Neural progenitor cell (in vitro differentiated cells): ENCODE measurements at regions not wholly inside any gene's neighbourhood (a gene's known extent, or its start where the extent isn't known, plus 50 kb on each side); places are given as distances from the start of the nearest gene placed in this dataset.

Experiments
- DNase-seq: peaks from one replicate; pipeline ENCODE4 v3.0.0-alpha.2; 2016; ENCODE audit warnings: low spot score
- H2AFZ ChIP-seq: fragments of 200-600 bp; sonication (generic); replicated peaks from 2 replicates; pipeline ENCODE4 v1.6.1; 2016; ENCODE audit warnings: antibody characterized with exemption
- H3F3A ChIP-seq: fragments of 200-600 bp; sonication (generic); 2 replicates; pipeline ENCODE4 v1.6.1; 2016; ENCODE audit warnings: antibody characterized with exemption, low read depth
- H3K27ac ChIP-seq: fragments of 200-600 bp; sonication (generic); 2 replicates; pipeline ENCODE4 v1.5.1; 2016; ENCODE audit warnings: mild to moderate bottlenecking
- H3K27me3 ChIP-seq: fragments of 200-600 bp; sonication (generic); 2 replicates; pipeline ENCODE4 v1.6.1; 2016; ENCODE audit warnings: mild to moderate bottlenecking, moderate library complexity
- H3K36me3 ChIP-seq: fragments of 200-600 bp; sonication (generic); 2 replicates; pipeline ENCODE4 v1.5.1; 2016
- H3K4me1 ChIP-seq: fragments of 200-600 bp; sonication (generic); 2 replicates; pipeline ENCODE4 v1.6.1; 2016; ENCODE audit warnings: mixed run types
- H3K4me2 ChIP-seq: fragments of 200-600 bp; sonication (generic); 2 replicates; pipeline ENCODE4 v1.6.1; 2016
- H3K4me3 ChIP-seq: fragments of 200-600 bp; sonication (generic); 2 replicates; pipeline ENCODE4 v1.5.1; 2016
- H3K79me2 ChIP-seq: fragments of 200-600 bp; sonication (generic); 2 replicates; pipeline ENCODE4 v1.6.1; 2016; ENCODE audit warnings: low read depth
- H3K9ac ChIP-seq: fragments of 200-600 bp; sonication (generic); 2 replicates; pipeline ENCODE4 v1.6.1; 2016
- H3K9me3 ChIP-seq: fragments of 200-600 bp; sonication (generic); 2 replicates; pipeline ENCODE4 v1.5.1; 2016; ENCODE audit warnings: low read depth
- H4K20me1 ChIP-seq: fragments of 200-600 bp; sonication (generic); 2 replicates; pipeline ENCODE4 v1.6.1; 2016; ENCODE audit warnings: low read depth
- H3K27ac Mint-ChIP-seq: 3 replicates; pipeline ENCODE4 v1.8.0; 2021; ENCODE audit warnings: mixed read lengths
- H3K27me3 Mint-ChIP-seq: 2 replicates; pipeline ENCODE4 v1.8.0; 2022; ENCODE audit warnings: low read depth, mild to moderate bottlenecking, inconsistent platforms, moderate library complexity, mixed read lengths; ENCODE audit not compliant: insufficient read depth
- H3K36me3 Mint-ChIP-seq: 3 replicates; pipeline ENCODE4 v1.8.0; 2021; ENCODE audit warnings: mixed read lengths
- H3K4me1 Mint-ChIP-seq: 3 replicates; pipeline ENCODE4 v1.8.0; 2021; ENCODE audit warnings: mixed read lengths
- H3K4me3 Mint-ChIP-seq: 3 replicates; pipeline ENCODE4 v1.8.0; 2021; ENCODE audit warnings: mild to moderate bottlenecking, moderate library complexity, mixed read lengths
- H3K9me3 Mint-ChIP-seq: 3 replicates; pipeline ENCODE4 v1.8.0; 2020; ENCODE audit warnings: mixed read lengths
- CTCF ChIP-seq: fragments of 200-600 bp; sonication (generic); IDR thresholded peaks from 2 replicates; pipeline ENCODE4 v1.5.1; 2017; ENCODE audit warnings: antibody characterized with exemption, mild to moderate bottlenecking
- EZH2 ChIP-seq: fragments of 200-600 bp; sonication (generic); IDR thresholded peaks from 2 replicates; pipeline ENCODE4 v1.6.1; 2017; ENCODE audit warnings: antibody characterized with exemption, mild to moderate bottlenecking, moderate library complexity
- EZH2phosphoT487 ChIP-seq: fragments of 200-600 bp; sonication (generic); IDR thresholded peaks from 2 replicates; pipeline ENCODE4 v1.6.1; 2017; ENCODE audit warnings: antibody characterized with exemption

- Mint-ChIP-seq H3K36me3 (no peaks in the 10 kb centered on the region), H3K27me3 (peaks cover 2% of the 10 kb centered on the region), H3K4me1 (no peaks in the 10 kb centered on the region), H3K9me3 (peaks cover 4% of the 10 kb centered on the region), H3K27ac (no peak overlapping the region), H3K4me3 (no peak overlapping the region)
- Histone ChIP-seq H3F3A (no peaks in the 10 kb centered on the region), H3K9me3 (no peaks in the 10 kb centered on the region), H3K4me3 (no peak overlapping the region), H3K4me2 (no peak overlapping the region), H4K20me1 (no peaks in the 10 kb centered on the region), H3K9ac (no peak overlapping the region), H3K27ac (no peak overlapping the region), H3K79me2 (no peaks in the 10 kb centered on the region), H3K27me3 (no peaks in the 10 kb centered on the region), H3K36me3 (no peaks in the 10 kb centered on the region), H3K4me1 (peaks cover 7% of the 10 kb centered on the region), H2AFZ (no peak overlapping the region)
- TF ChIP-seq EZH2phosphoT487 (no peak), CTCF (no peak), EZH2 (no peak)
- DNase-seq = no peak
These were observed 158.1 kb downstream of the ZNF486 start for GRCh38 chr19:20325151-20325550.

DNA sequence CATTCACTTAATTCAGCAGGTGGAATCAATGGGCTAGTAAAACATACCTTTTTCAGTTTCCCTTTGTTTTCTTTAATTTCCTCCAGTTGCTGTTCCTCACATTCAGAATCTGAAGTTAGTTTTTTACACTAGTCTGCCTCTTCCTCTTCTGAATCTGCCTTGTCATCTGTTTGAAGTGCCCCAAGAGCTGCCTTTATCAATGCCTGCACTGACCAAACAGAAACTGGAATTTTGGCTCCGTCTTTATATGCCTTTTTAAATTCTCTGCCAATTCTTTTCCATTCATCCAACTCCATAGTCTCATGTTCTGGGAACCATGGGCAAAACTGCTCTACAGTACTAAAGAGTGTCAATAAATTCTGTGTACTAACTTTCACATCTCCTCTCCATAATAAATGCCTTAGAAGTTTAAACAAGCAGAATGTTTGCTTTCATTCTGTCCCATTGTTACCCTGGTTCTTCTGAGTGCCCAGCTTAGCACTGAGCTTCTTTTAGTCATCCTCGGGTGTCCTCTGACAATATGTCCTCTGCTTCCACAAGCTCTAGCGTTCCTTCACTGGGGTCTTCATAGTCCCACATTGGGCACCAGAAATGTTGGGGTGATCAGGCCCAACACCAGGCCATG lies 154.2 kb downstream of the ZNF486 start:
- H3K9ac ChIP-seq = no peak overlapping the region
- Mint-ChIP-seq H3K27me3 (peaks cover 3% of the 10 kb centered on the region), H3K4me3 (no peak overlapping the region), H3K27ac (no peak overlapping the region), H3K4me1 (no peaks in the 10 kb centered on the region), H3K36me3 (no peaks in the 10 kb centered on the region), H3K9me3 (peaks cover 6% of the 10 kb centered on the region)
- H3K79me2 ChIP-seq = no peaks in the 10 kb centered on the region
- no peaks in the 10 kb centered on the region for H3K36me3 ChIP-seq
- no peaks in the 10 kb centered on the region for H3K27me3 ChIP-seq
- no peak overlapping the region for H3K4me3 ChIP-seq
- TF ChIP-seq EZH2 = no peak
- TF ChIP-seq CTCF = no peak
- no peak for TF ChIP-seq EZH2phosphoT487
- no peaks in the 10 kb centered on the region for H3K9me3 ChIP-seq
- no peaks in the 10 kb centered on the region for H3K4me1 ChIP-seq
- no peaks in the 10 kb centered on the region for H4K20me1 ChIP-seq
- H3K27ac ChIP-seq = no peak overlapping the region
- DNase-seq = no peak
- H3F3A ChIP-seq = no peaks in the 10 kb centered on the region
- no peak overlapping the region for H3K4me2 ChIP-seq
- H2AFZ ChIP-seq = no peak overlapping the region

- peaks cover 6% of the 10 kb centered on the region for H3K9me3 Mint-ChIP-seq
- no peak overlapping the region for H3K9ac ChIP-seq
- no peak overlapping the region for H3K4me3 ChIP-seq
- H3K4me1 Mint-ChIP-seq = no peaks in the 10 kb centered on the region
- no peaks in the 10 kb centered on the region for H3F3A ChIP-seq
- H3K27me3 Mint-ChIP-seq = peaks cover 3% of the 10 kb centered on the region
- no peak overlapping the region for H2AFZ ChIP-seq
- no peak for TF ChIP-seq EZH2phosphoT487
- TF ChIP-seq EZH2 = no peak
- TF ChIP-seq CTCF = no peak
- H3K36me3 ChIP-seq = no peaks in the 10 kb centered on the region
- H3K4me2 ChIP-seq = no peak overlapping the region
- no peaks in the 10 kb centered on the region for H3K4me1 ChIP-seq
- H3K27me3 ChIP-seq = no peaks in the 10 kb centered on the region
- H3K36me3 Mint-ChIP-seq = no peaks in the 10 kb centered on the region
- no peaks in the 10 kb centered on the region for H3K9me3 ChIP-seq
- H3K27ac Mint-ChIP-seq = no peak overlapping the region
- no peak for DNase-seq
- H4K20me1 ChIP-seq = no peaks in the 10 kb centered on the region
- no peak overlapping the region for H3K4me3 Mint-ChIP-seq
- no peak overlapping the region for H3K27ac ChIP-seq
- no peaks in the 10 kb centered on the region for H3K79me2 ChIP-seq
These were observed 153.2 kb downstream of the ZNF486 start for GRCh38 chr19:20320191-20320590.
